ENCODE measurements at regions not wholly inside any gene's neighbourhood (a gene's known extent, or its start where the extent isn't known, plus 50 kb on each side); places are given as distances from the start of the nearest gene placed in this dataset.

DNA sequence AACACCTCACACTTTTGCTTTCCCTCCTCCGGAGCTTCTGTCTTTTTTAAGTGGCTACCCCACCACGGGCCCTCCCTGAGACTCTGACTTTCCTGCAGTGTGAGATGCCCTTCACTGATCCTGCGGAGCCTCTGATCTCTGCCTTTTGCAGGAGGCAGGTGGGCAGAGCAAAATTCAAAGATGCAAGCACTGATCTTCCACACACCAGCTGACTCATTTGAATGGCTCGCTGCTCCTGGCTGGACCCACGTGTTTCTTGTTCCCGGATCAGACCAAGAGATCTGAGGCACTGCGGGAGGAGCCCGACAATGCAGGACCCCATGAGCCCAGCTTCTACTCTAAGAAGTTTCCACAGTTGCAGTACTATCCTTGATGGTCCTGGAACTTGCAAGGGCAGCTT, 1607.9 kb upstream of the TENM3 start:
- no peak overlapping the region for H3K4me3 ChIP-seq (IDR thresholded peaks at IDR 0.05; ENCODE audit: insufficient read depth, low read depth, low read length)
- H3K27ac ChIP-seq, result no peak overlapping the region

DNA sequence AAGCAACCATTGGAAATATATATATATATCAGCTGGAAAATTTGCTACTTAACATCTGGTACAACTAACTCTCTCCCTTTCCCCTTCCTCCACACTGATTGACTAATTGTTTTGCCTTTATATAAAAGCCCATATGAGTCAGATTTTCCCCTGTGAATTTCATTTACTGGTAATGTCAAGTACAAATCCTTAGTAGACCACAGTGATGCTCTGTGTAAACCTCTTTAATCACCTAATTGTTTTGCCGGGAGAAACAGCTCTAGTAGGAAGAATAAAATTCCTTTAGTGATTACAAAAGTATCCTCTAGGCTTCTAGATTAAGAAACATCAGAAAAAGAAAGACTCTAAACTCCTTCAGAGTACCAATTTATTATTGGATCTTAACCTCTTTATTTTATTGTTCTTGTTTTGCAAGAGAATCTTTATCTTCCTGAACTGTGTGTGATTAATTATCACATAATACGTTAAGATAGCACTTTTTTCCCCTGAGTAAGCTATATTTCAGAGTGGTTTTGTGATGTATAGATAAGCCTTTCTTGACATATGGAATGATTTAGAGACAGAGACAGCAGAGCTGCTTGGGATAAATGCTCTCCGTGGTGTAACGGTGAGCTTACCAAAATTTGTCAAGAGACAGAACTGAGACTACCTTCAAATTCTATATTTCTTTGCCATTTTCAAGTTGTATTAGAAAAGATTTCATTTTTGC, 1606.4 kb upstream of the TENM3 start:
- no peak overlapping the region for H3K9ac ChIP-seq
- H3K27me3 ChIP-seq (ENCODE audit: insufficient read depth, low read depth), result no peaks in the 10 kb centered on the region
- no peaks in the 10 kb centered on the region for H3K4me1 ChIP-seq (ENCODE audit: low read depth, poor library complexity, severe bottlenecking)
- H3K36me3 ChIP-seq (ENCODE audit: insufficient read depth), result no peaks in the 10 kb centered on the region
- TF ChIP-seq, protein P1, sequence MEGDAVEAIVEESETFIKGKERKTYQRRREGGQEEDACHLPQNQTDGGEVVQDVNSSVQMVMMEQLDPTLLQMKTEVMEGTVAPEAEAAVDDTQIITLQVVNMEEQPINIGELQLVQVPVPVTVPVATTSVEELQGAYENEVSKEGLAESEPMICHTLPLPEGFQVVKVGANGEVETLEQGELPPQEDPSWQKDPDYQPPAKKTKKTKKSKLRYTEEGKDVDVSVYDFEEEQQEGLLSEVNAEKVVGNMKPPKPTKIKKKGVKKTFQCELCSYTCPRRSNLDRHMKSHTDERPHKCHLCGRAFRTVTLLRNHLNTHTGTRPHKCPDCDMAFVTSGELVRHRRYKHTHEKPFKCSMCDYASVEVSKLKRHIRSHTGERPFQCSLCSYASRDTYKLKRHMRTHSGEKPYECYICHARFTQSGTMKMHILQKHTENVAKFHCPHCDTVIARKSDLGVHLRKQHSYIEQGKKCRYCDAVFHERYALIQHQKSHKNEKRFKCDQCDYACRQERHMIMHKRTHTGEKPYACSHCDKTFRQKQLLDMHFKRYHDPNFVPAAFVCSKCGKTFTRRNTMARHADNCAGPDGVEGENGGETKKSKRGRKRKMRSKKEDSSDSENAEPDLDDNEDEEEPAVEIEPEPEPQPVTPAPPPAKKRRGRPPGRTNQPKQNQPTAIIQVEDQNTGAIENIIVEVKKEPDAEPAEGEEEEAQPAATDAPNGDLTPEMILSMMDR (conservative IDR thresholded peaks at IDR 0.05; ENCODE audit: low read depth, low read length), result no peak
- no peak overlapping the region for H3K27ac ChIP-seq
- H3K4me3 ChIP-seq (IDR thresholded peaks at IDR 0.05; ENCODE audit: insufficient read depth, low read depth, low read length), result no peak overlapping the region
- H3K79me2 ChIP-seq (ENCODE audit: insufficient read depth, low read depth), result no peaks in the 10 kb centered on the region
- H2AFZ ChIP-seq (ENCODE audit: low read depth), result no peak overlapping the region
- no peaks in the 10 kb centered on the region for H4K20me1 ChIP-seq (ENCODE audit: insufficient read depth)
- H3K4me2 ChIP-seq, result no peak overlapping the region

More for the DNA sequence above, 1607.9 kb upstream of the TENM3 start:
- TF ChIP-seq, protein P1 (conservative IDR thresholded peaks at IDR 0.05; ENCODE audit: low read depth, low read length), result no peak
- H3K4me2 ChIP-seq, result no peak overlapping the region
- no peak overlapping the region for H3K9ac ChIP-seq
- H3K4me1 ChIP-seq (ENCODE audit: low read depth, poor library complexity, severe bottlenecking), result no peaks in the 10 kb centered on the region
- no peaks in the 10 kb centered on the region for H4K20me1 ChIP-seq (ENCODE audit: insufficient read depth)
- no peaks in the 10 kb centered on the region for H3K27me3 ChIP-seq (ENCODE audit: insufficient read depth, low read depth)
- no peaks in the 10 kb centered on the region for H3K79me2 ChIP-seq (ENCODE audit: insufficient read depth, low read depth)
- no peak overlapping the region for H2AFZ ChIP-seq (ENCODE audit: low read depth)
- H3K36me3 ChIP-seq (ENCODE audit: insufficient read depth), result no peaks in the 10 kb centered on the region

DNA sequence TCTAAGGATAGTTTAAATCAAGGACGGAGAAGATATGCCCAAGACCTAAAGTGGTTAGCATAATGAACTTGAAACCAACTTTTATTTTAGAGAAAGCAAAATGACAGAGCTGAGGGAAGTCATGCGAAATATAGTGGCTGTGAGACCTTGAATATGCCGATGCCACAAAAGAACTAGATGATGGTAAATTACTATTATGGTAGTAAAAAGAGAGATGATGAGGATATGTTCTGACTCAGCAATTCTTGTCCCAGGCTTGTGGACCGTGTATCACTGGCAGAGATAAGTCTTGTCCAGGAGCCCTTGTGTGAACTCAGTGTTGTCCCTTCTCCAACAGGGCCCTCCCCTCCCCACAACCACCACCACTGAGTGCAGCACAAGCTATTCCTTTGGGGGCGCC, 1605.6 kb upstream of the TENM3 start:
- Histone ChIP-seq H2AFZ (ENCODE audit: low read depth) (no peak overlapping the region), H3K4me1 (ENCODE audit: low read depth, poor library complexity, severe bottlenecking) (no peaks in the 10 kb centered on the region), H3K9ac (no peak overlapping the region)

DNA sequence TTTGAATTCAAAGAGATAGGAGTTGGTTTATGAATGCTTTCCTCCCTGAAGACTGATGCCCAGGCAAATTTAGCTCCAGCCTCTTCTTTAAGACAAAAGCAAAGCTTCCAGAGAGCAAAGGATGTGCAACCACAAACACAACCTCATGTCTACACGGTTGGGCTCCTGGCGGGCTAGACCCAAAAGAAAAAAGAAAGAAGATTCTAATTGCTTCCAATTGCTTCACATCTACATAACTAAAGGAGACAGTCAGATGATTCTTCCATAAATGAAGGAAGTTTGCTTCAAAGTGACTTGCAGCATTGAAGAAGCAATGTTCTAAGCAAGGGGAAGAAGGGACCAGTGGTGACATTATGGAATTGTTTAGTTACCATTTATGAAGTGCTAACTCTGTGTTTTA, 1603.0 kb upstream of the TENM3 start:
- no peak overlapping the region for H3K4me2 ChIP-seq
- TF ChIP-seq, protein P1 (conservative IDR thresholded peaks at IDR 0.05; ENCODE audit: low read depth, low read length), result no peak

More for the DNA sequence above, 1605.6 kb upstream of the TENM3 start:
- no peaks in the 10 kb centered on the region for H4K20me1 ChIP-seq (ENCODE audit: insufficient read depth)
- no peak overlapping the region for H3K27ac ChIP-seq
- no peaks in the 10 kb centered on the region for H3K27me3 ChIP-seq (ENCODE audit: insufficient read depth, low read depth)
- TF ChIP-seq, protein P1 (conservative IDR thresholded peaks at IDR 0.05; ENCODE audit: low read depth, low read length), result no peak
- no peak overlapping the region for H3K4me2 ChIP-seq
- H3K4me3 ChIP-seq (IDR thresholded peaks at IDR 0.05; ENCODE audit: insufficient read depth, low read depth, low read length), result no peak overlapping the region
- H3K36me3 ChIP-seq (ENCODE audit: insufficient read depth), result no peaks in the 10 kb centered on the region
- H3K79me2 ChIP-seq (ENCODE audit: insufficient read depth, low read depth), result no peaks in the 10 kb centered on the region

More for the DNA sequence above, 1603.0 kb upstream of the TENM3 start:
- no peaks in the 10 kb centered on the region for H3K36me3 ChIP-seq (ENCODE audit: insufficient read depth)
- H4K20me1 ChIP-seq (ENCODE audit: insufficient read depth), result no peaks in the 10 kb centered on the region
- H3K79me2 ChIP-seq (ENCODE audit: insufficient read depth, low read depth), result no peaks in the 10 kb centered on the region
- no peaks in the 10 kb centered on the region for H3K27me3 ChIP-seq (ENCODE audit: insufficient read depth, low read depth)
- no peak overlapping the region for H3K4me3 ChIP-seq (IDR thresholded peaks at IDR 0.05; ENCODE audit: insufficient read depth, low read depth, low read length)
- H3K27ac ChIP-seq, result no peak overlapping the region
- H2AFZ ChIP-seq (ENCODE audit: low read depth), result no peak overlapping the region
- H3K9ac ChIP-seq, result no peak overlapping the region
- no peaks in the 10 kb centered on the region for H3K4me1 ChIP-seq (ENCODE audit: low read depth, poor library complexity, severe bottlenecking)

All from KMS-11 (cell line).